ENCODE measurements at regions not wholly inside any gene's neighbourhood (a gene's known extent, or its start where the extent isn't known, plus 50 kb on each side); places are given as distances from the start of the nearest gene placed in this dataset.

DNA sequence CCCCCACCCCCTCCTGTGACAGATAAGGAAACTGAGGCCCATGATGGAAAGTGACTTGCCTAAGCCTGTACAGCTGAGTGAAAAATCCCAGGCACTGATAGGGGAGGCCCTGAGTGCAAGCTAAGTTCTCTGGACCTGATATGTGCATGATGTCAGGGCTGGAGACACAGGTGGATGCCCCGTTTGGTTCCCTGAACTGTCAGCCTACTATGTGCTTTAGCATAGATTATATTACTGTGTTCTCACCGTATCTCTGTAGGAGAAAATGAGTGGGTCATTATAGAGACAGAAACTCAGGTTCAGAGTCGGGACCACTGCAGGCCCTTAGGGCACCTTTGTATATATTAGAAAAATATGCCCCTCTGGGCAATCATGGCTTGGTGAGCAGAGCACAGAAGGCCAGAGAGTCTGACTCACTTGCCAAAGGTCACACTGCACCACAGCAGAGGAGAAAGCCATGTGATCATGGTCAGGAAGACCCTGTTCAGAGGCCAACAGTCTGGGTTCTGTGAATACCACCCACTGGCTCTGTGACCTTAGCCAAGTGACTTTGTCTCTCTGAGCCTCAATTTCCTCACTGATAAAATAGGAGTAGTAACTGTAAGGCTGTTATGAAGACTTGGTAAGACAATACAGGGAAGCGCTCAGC, 145.8 kb upstream of the WNT4 start:
- H3K4me3 ChIP-seq (ENCODE audit: low read depth, low read length): no peak overlapping the region

DNA sequence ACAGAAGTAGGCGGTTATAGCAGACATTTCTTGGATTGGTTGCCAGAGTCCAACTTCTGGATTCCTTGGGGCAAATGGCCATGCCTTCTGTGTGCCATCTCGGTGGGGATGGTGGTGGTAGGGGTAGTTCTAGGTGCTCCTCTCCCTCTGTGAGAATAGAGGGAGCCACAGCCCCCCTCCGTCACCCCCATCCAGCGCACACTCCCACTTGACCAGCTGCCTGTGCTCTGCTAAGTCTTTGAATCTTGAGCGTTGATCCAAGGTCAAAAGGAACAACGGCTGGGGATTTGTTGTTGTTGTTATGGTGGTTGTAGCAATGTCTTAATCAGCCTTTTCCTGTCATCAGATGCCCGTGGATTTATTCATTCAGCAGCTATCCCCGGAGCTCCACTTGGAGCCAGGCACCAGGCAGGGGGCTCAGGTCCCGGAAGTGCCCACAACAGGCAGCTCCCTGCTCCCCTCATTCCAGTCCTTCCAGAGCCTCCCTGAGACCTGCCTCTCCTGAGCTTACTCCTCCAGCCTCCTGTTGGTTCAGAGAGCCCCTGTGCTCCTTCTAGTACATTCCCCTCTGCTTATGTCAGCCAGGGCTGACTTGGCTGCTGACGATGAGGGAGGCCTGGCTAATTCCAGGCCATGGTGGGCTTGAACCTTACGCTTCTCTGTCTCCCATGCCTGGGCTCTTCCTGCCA, 146.6 kb upstream of the WNT4 start:
- TF ChIP-seq, protein P1, sequence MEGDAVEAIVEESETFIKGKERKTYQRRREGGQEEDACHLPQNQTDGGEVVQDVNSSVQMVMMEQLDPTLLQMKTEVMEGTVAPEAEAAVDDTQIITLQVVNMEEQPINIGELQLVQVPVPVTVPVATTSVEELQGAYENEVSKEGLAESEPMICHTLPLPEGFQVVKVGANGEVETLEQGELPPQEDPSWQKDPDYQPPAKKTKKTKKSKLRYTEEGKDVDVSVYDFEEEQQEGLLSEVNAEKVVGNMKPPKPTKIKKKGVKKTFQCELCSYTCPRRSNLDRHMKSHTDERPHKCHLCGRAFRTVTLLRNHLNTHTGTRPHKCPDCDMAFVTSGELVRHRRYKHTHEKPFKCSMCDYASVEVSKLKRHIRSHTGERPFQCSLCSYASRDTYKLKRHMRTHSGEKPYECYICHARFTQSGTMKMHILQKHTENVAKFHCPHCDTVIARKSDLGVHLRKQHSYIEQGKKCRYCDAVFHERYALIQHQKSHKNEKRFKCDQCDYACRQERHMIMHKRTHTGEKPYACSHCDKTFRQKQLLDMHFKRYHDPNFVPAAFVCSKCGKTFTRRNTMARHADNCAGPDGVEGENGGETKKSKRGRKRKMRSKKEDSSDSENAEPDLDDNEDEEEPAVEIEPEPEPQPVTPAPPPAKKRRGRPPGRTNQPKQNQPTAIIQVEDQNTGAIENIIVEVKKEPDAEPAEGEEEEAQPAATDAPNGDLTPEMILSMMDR (IDR thresholded peaks at IDR 0.05; ENCODE audit: insufficient read depth, low read length): no peak
- DNase-seq (ENCODE audit: low read depth): no peak

More for the DNA sequence above, 145.8 kb upstream of the WNT4 start:
- no peak for DNase-seq (ENCODE audit: low read depth)
- TF ChIP-seq, protein P1 (IDR thresholded peaks at IDR 0.05; ENCODE audit: insufficient read depth, low read length): no peak

DNA sequence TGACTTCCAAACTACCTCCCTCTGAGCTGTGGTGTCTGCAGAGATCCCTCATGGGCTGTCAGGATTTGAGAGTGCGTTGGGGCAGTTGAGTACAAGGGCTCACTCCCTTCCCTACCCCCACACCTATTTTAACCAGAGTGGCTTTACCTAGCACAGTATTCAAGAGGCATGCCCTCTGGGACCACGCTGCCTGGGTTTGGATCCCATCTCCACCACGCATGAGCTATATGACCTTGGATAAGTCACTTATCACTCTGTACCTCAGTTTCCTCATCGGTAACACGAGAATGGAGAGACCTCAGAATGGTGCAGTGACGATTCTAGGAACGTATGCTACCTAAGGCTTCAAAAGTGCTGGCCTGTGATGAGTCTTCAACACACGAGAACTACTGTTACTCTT, 147.3 kb upstream of the WNT4 start:
- H3K4me3 ChIP-seq (ENCODE audit: low read depth, low read length): no peak overlapping the region
- DNase-seq (ENCODE audit: low read depth): no peak
- TF ChIP-seq, protein P1 (IDR thresholded peaks at IDR 0.05; ENCODE audit: insufficient read depth, low read length): no peak

More for the DNA sequence above, 146.6 kb upstream of the WNT4 start:
- H3K4me3 ChIP-seq (ENCODE audit: low read depth, low read length): no peak overlapping the region

DNA sequence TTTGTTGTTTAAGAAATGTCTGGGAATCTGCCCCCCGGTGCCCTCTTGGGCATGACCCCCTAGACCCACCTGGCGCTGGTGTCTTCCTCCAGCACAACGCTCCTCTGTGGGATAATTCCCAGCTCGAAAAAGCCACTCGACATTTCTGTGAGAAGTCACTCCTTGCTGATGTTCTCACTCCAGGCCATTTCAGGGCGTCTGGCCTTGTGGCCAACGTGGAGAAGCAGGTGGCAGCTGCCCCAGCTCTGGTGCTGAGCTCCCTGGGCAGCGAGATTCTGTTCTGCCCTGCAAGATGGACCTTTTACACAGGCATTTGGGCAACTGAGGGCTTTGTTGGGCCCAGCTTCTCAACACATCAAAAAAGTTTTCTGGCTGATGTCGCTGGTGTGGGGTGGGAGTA, 147.7 kb upstream of the WNT4 start:
- no peak for DNase-seq (ENCODE audit: low read depth)
- TF ChIP-seq, protein P1 (IDR thresholded peaks at IDR 0.05; ENCODE audit: insufficient read depth, low read length): no peak
- no peak overlapping the region for H3K4me3 ChIP-seq (ENCODE audit: low read depth, low read length)

DNA sequence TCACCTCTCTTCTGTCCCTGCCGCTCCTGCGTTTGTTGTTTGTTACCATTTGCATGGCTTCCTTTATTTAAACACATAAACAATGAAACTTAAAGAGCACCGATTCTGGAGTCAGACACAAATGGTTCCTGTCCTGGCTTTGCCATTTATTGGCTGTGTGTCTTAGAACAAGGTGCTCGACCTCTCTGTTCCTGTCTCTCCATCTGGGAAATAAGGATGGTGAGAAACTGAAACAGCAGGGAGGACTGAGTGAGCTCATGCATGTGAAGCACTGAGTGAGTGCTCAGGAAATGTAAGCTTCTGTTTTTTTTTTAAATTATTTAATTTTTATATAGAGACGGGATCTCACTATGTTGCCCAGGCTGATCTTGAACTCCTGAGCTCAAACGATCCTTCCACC, 148.2 kb upstream of the WNT4 start:
- DNase-seq (ENCODE audit: low read depth): no peak
- H3K4me3 ChIP-seq (ENCODE audit: low read depth, low read length): no peak overlapping the region
- TF ChIP-seq, protein P1 (IDR thresholded peaks at IDR 0.05; ENCODE audit: insufficient read depth, low read length): no peak

DNA sequence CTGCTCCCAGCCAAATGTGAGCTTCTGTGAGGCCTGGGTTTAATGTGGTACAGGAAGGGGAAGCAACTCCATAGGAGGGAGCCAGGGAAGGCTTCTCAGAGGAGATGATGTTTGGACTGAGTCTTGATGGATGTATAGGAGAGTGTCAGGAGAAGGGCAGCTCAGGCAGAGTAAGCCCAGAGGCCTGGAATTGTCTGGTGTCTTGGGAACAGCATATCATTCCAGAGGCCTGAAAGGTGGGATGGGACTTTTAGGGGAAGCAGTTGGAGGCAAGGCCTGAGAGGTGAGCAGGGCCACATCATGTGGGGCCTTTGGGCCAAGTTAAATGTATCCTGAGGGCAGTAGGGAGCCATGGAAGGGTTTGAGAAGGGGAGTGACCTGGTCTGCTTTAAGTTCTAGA, 148.6 kb upstream of the WNT4 start:
- no peak for DNase-seq (ENCODE audit: low read depth)
- TF ChIP-seq, protein P1 (IDR thresholded peaks at IDR 0.05; ENCODE audit: insufficient read depth, low read length): no peak
- no peak overlapping the region for H3K4me3 ChIP-seq (ENCODE audit: low read depth, low read length)

Data from fibroblast of the aortic adventitia (primary cell).